Peyer's patch (tissue), 4 donors: ENCODE measurements at regions not wholly inside any gene's neighbourhood (a gene's known extent, or its start where the extent isn't known, plus 50 kb on each side); places are given as distances from the start of the nearest gene placed in this dataset.

Experiments
- POLR2A ChIP-seq, 2 donors: fragments of 450-650 bp; IDR thresholded peaks; one replicate each; pipeline ENCODE4 v1.5.1; 2017; ENCODE audit warnings: antibody characterized with exemption in 2 of 2, mild to moderate bottlenecking in 2 of 2, moderate library complexity in 2 of 2
- TF ChIP-seq, protein P1 (sequence below), 6 experiments: fragments of 450-650 bp in 4 of 6; fragments of 200-600 bp in 2 of 6; sonication (generic) in 1 of 6; IDR thresholded peaks; one replicate each; pipeline ENCODE4 v1.5.1; 2017 to 2019; ENCODE audit warnings: antibody characterized with exemption in 6 of 6, mild to moderate bottlenecking in 3 of 6, moderate library complexity in 1 of 6

DNA sequence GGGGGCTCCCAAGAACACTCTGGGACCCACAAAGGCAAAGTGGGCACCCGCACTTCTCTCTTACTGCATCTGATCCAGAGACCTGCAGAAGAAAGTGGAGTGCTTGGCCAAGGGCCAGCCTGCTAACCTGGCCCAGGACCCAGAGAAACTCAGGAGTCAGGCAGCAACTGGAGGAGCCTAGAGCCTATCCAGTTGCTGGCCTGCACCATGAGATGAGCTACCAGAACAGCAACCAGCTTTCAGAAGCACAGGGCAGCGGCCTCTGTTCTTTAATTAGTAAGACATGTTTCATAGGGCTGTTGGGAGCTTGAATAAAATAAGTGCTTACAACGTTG lies 298.3 kb downstream of the GADD45G start:
- TF ChIP-seq, protein P1, sequence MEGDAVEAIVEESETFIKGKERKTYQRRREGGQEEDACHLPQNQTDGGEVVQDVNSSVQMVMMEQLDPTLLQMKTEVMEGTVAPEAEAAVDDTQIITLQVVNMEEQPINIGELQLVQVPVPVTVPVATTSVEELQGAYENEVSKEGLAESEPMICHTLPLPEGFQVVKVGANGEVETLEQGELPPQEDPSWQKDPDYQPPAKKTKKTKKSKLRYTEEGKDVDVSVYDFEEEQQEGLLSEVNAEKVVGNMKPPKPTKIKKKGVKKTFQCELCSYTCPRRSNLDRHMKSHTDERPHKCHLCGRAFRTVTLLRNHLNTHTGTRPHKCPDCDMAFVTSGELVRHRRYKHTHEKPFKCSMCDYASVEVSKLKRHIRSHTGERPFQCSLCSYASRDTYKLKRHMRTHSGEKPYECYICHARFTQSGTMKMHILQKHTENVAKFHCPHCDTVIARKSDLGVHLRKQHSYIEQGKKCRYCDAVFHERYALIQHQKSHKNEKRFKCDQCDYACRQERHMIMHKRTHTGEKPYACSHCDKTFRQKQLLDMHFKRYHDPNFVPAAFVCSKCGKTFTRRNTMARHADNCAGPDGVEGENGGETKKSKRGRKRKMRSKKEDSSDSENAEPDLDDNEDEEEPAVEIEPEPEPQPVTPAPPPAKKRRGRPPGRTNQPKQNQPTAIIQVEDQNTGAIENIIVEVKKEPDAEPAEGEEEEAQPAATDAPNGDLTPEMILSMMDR (IDR thresholded peaks at IDR 0.05), result no peak
- TF ChIP-seq POLR2A (IDR thresholded peaks at IDR 0.05), result no peak
